Progenitor cell of endocrine pancreas (in vitro differentiated cells): ENCODE measurements at regions not wholly inside any gene's neighbourhood (a gene's known extent, or its start where the extent isn't known, plus 50 kb on each side); places are given as distances from the start of the nearest gene placed in this dataset.

ENCODE experiments used
- DNase-seq: peaks from one replicate; pipeline ENCODE4 v3.0.0; 2021; ENCODE audit warnings: low spot score; ENCODE audit not compliant: unreplicated experiment
- H3K27ac Mint-ChIP-seq: 2 replicates; pipeline ENCODE4 v1.8.0; 2021; ENCODE audit warnings: mild to moderate bottlenecking, moderate library complexity, mixed read lengths
- H3K27me3 Mint-ChIP-seq: 2 replicates; pipeline ENCODE4 v1.8.0; 2021; ENCODE audit warnings: mixed read lengths
- H3K36me3 Mint-ChIP-seq: 2 replicates; pipeline ENCODE4 v1.8.0; 2022; ENCODE audit warnings: mixed read lengths; ENCODE audit not compliant: insufficient read depth
- H3K4me1 Mint-ChIP-seq: 2 replicates; pipeline ENCODE4 v1.8.0; 2021; ENCODE audit warnings: low read depth, mixed read lengths
- H3K4me3 Mint-ChIP-seq: 2 replicates; pipeline ENCODE4 v1.8.0; 2021; ENCODE audit warnings: low read depth, mild to moderate bottlenecking, moderate library complexity, mixed read lengths
- H3K9me3 Mint-ChIP-seq: 2 replicates; pipeline ENCODE4 v1.8.0; 2021; ENCODE audit warnings: low read depth, mixed read lengths
- TF ChIP-seq, protein P1 (sequence below): fragments of 200-600 bp; sonication (generic); IDR thresholded peaks from one replicate; pipeline ENCODE4 v1.5.0; 2021; ENCODE audit warnings: antibody characterized with exemption, mild to moderate bottlenecking; ENCODE audit not compliant: unreplicated experiment

DNA sequence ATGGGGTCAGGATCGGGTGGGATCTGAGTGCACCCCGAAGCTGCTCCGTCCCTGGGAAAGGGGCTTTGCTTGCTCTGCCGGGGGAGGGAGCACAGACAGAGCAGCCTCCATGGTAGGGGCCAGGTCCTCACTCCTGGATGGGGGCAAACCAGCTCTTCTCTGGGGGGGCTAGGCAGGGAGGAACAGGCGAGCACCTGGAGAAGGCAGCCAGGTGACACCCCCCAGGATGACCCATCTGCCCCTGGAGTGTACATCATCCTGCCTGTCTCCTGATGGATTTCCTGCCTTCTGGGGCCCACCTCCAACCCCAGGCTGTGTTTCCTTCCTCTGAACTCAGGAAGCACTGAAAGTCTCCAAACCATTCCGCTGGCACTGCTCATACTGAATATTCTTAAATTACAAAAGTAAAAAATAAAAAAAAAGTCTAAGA lies 248.0 kb downstream of the RHOU start:
- Mint-ChIP-seq H3K27me3 (peaks cover 4% of the 10 kb centered on the region), H3K4me3 (no peak overlapping the region), H3K4me1 (peaks cover 2% of the 10 kb centered on the region), H3K36me3 (no peaks in the 10 kb centered on the region), H3K27ac (no peak overlapping the region), H3K9me3 (no peaks in the 10 kb centered on the region)
- TF ChIP-seq, protein P1, sequence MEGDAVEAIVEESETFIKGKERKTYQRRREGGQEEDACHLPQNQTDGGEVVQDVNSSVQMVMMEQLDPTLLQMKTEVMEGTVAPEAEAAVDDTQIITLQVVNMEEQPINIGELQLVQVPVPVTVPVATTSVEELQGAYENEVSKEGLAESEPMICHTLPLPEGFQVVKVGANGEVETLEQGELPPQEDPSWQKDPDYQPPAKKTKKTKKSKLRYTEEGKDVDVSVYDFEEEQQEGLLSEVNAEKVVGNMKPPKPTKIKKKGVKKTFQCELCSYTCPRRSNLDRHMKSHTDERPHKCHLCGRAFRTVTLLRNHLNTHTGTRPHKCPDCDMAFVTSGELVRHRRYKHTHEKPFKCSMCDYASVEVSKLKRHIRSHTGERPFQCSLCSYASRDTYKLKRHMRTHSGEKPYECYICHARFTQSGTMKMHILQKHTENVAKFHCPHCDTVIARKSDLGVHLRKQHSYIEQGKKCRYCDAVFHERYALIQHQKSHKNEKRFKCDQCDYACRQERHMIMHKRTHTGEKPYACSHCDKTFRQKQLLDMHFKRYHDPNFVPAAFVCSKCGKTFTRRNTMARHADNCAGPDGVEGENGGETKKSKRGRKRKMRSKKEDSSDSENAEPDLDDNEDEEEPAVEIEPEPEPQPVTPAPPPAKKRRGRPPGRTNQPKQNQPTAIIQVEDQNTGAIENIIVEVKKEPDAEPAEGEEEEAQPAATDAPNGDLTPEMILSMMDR = no peak
- DNase-seq = no peak

DNA sequence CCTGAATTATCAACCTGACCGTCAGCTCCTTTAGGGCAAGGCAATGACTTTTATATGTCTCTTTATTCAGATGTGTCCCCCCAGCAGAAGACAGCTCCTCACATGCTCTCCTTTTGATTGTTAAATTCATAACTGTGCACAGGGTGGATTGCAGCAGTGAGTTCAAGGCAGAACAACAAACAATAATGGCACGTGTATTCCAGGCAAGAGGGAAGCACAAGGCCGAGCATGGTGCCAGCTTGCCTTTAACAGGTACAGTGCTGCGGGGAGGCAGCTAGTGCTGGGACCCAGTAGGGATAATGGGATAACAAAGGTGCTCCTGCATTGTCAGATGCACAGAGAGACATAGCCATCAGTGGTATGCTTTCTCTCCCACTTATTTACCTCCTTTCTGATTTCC lies 248.4 kb downstream of the RHOU start:
- no peak for DNase-seq
- H3K27me3 Mint-ChIP-seq = peaks cover 4% of the 10 kb centered on the region
- H3K4me3 Mint-ChIP-seq = no peak overlapping the region
- no peaks in the 10 kb centered on the region for H3K9me3 Mint-ChIP-seq
- H3K4me1 Mint-ChIP-seq = peaks cover under 1% of the 10 kb centered on the region
- no peak overlapping the region for H3K27ac Mint-ChIP-seq
- H3K36me3 Mint-ChIP-seq = no peaks in the 10 kb centered on the region
- TF ChIP-seq, protein P1 = no peak

DNA sequence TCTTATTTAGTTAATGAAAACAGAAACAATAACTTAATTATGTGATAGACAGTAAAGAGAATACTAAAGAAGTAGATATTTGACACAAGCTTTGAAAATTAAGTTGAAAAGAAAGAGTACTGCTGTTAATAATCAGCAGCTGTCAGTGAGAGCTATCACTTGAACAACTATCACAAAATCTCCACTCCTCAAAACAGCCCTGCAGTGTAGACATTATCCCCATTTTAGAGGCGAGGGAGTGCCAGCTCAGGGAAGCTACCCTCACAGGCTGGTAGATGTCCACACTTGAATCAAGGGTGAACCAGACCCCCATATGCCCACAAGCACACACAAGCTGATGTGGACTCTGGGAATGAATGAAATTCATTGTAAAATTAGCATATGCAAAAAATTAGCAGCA lies 248.8 kb downstream of the RHOU start:
- Mint-ChIP-seq H3K9me3 (no peaks in the 10 kb centered on the region), H3K27me3 (peaks cover 4% of the 10 kb centered on the region), H3K27ac (no peak overlapping the region), H3K36me3 (no peaks in the 10 kb centered on the region), H3K4me1 (no peaks in the 10 kb centered on the region), H3K4me3 (no peak overlapping the region)
- DNase-seq = no peak
- TF ChIP-seq, protein P1 = no peak

DNA sequence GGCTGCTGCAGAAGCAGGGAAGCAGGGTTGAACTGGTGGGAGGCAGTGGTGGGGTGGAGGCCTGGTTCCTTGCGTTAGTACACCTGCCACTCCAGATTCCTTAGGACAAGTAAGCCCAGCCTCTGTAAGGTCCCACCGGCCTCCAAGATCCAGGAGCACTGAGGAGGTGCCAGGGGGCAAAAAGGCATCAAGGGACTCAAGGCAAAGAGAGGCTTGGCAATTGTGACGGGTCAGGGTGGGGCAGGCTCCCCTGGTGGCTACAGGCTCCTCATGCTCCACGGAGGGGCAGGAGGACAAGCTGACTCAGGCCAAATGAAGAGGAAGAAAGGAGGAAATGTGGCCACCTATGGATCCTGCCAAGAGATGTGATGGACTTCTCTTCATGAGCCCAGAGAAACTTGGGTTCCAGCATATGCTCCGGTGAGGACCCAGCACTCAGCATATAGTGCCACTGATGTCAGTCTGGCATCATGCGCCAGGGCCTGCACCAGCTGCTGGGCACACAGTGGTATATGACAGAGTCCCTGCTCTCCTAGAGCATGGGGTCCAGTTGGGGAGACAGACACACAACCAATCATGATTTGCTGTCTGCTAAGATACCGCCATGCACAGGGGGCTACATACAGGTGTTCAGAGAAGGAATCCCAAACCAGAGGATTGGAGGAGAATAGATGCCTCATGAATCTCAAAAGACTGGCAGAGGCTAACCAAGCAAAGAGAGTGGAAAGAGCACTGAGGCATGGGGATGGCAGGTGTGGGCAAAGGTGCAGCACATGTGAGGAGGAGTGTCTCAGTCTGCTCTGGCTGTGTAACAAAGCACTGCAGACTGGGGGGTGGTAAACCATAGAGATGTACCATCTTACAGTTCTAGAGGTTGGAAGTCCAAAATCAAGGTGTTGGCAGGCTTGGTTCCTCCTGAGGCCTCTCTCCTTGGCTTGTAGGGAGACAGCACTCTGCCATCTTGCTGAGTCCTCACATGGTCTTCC lies 249.7 kb downstream of the RHOU start:
- H3K36me3 Mint-ChIP-seq = no peaks in the 10 kb centered on the region
- DNase-seq = no peak
- TF ChIP-seq, protein P1 = no peak
- H3K9me3 Mint-ChIP-seq = no peaks in the 10 kb centered on the region
- no peak overlapping the region for H3K27ac Mint-ChIP-seq
- no peak overlapping the region for H3K4me3 Mint-ChIP-seq
- H3K4me1 Mint-ChIP-seq = no peaks in the 10 kb centered on the region
- H3K27me3 Mint-ChIP-seq = peaks cover 4% of the 10 kb centered on the region

DNA sequence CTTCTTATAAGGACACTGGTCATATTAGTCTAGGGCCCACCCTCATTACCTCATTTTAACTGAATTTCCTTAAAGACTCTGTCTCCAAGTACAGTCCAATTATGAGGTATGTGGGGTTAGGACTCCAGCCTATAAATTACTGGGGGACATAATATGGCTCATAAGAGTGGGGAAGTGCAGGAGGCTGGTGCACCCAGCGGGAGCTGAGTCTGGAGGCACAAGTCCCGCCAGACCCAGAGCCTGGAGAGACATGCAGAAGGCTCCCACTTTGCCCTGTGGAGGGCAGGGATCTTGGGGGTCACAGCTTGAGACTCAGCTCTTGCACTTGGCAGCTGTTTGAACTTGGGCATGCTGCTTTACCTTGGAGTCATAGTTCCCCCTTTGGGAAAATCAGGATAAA lies 250.4 kb downstream of the RHOU start:
- Mint-ChIP-seq H3K27ac (no peak overlapping the region), H3K27me3 (peaks cover 4% of the 10 kb centered on the region), H3K4me3 (no peak overlapping the region), H3K36me3 (no peaks in the 10 kb centered on the region), H3K9me3 (no peaks in the 10 kb centered on the region), H3K4me1 (no peaks in the 10 kb centered on the region)
- TF ChIP-seq, protein P1 = no peak
- no peak for DNase-seq
